Mucosa of gallbladder (tissue), 1 donor: ENCODE measurements at regions not wholly inside any gene's neighbourhood (a gene's known extent, or its start where the extent isn't known, plus 50 kb on each side); places are given as distances from the start of the nearest gene placed in this dataset.

ENCODE experiments used
- DNase-seq: peaks from one replicate; pipeline ENCODE4 v3.0.0-alpha.2; 2020; ENCODE audit warnings: low spot score
- donor health status: DM: no; HTN: no; CAD: no.

DNA sequence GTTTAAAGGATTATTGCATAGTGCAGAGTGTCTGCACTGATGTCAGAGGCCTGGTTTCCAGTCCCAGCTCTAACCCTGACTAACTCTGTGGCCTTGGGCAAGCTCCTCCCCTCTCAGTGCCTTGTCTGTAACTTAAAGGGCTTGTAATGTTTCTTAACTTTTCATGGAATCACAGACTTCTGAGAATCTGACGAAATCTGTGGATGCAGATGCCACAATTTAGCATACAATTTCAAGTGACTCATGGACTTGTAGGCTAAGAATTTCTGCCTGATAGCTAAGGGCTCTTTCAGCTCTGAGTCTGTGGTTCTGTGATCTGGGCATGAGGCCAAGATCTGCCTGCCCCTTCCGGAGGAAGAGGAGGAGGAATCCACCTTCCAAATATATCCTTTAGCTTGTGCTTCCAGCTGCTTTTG, 236.9 kb downstream of the AR start:
- peak; percentile 53 for DNase-seq

- DNase-seq = no peak
These were observed 237.3 kb downstream of the AR start for GRCh38 chrX:67781132-67781531.

GRCh38 chrX:67784712-67785111, 240.9 kb downstream of the AR start:
- DNase-seq = no peak

DNA sequence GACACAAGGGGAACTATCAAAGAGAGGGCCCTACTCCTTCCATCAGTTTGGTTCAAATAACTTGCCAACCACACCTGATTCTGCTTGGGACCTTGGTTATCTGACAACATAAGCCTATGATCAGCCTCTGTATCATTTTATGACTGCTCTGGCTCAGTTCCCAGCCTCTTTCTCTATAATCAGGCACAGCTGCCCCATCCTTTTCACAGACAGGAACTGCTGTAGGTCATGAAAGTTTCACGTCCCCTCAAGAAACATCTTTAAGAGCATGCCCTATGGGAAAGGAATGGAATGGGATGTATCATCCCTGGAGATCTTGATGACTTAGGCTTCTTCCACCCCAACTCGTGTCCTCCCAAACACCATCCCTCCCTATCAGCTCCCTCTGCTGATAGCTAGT, 243.4 kb downstream of the AR start:
- DNase-seq = no peak

GRCh38 chrX:67789536-67789935, 245.7 kb downstream of the AR start:
- no peak for DNase-seq
